Stomach (tissue), 8 donors: ENCODE measurements at regions not wholly inside any gene's neighbourhood (a gene's known extent, or its start where the extent isn't known, plus 50 kb on each side); places are given as distances from the start of the nearest gene placed in this dataset.
A peak's percentile ranks its signal among the peaks of the same experiment; 100 is the strongest.

Experiments used
- DNase-seq, 2 donors: peaks; one replicate each; pipeline versions ENCODE4 v3.0.0 to v3.0.0-alpha.2; 2013 to 2019
- H3K27ac ChIP-seq, 5 donors: fragments of 200-600 bp in 4 of 5; sonication (generic) in 4 of 5; one replicate each; pipeline ENCODE4 v1.5.1; 2013 to 2019; ENCODE audit warnings: mild to moderate bottlenecking in 1 of 5, moderate library complexity in 1 of 5
- H3K27me3 ChIP-seq, 3 donors: fragments of 200-600 bp; sonication (generic); one replicate each; pipeline ENCODE4 v1.5.1; 2017 to 2019; ENCODE audit warnings: mixed run types in 1 of 3
- H3K36me3 ChIP-seq, 4 donors: fragments of 200-600 bp; sonication (generic); 1 replicate in 3 of 4; 2 replicates in 1 of 4; pipeline ENCODE4 v1.5.1; 2016 to 2019
- H3K4me1 ChIP-seq, 4 donors: fragments of 200-600 bp; sonication (generic); one replicate each; pipeline ENCODE4 v1.5.1; 2016 to 2019
- H3K4me3 ChIP-seq, 4 donors: fragments of 200-600 bp; sonication (generic) in 3 of 4; one replicate each; pipeline ENCODE4 v1.5.1; 2016 to 2019; ENCODE audit warnings: mild to moderate bottlenecking in 1 of 4
- H3K9me3 ChIP-seq, 4 donors: fragments of 200-600 bp; sonication (generic); one replicate each; pipeline ENCODE4 v1.5.1; 2016 to 2019
- CTCF ChIP-seq, 7 experiments: fragments of 450-650 bp in 4 of 7; fragments of 200-600 bp in 3 of 7; sonication (generic) in 3 of 7; IDR thresholded peaks; one replicate each; pipeline ENCODE4 v1.5.1; 2016 to 2019; ENCODE audit warnings: antibody characterized with exemption in 7 of 7, control low read depth in 2 of 7, mild to moderate bottlenecking in 1 of 7
- EP300 ChIP-seq: sonication (generic); formaldehyde crosslinking; IDR thresholded peaks from one replicate; pipeline ENCODE4 v1.6.1; 2017; ENCODE audit warnings: antibody characterized with exemption
- POLR2A ChIP-seq, 4 donors: fragments of 450-650 bp; IDR thresholded peaks; one replicate each; pipeline ENCODE4 v1.6.1; 2016; ENCODE audit warnings: antibody characterized with exemption in 4 of 4, control low read depth in 2 of 4, mild to moderate bottlenecking in 1 of 4, moderate library complexity in 1 of 4
- POLR2AphosphoS5 ChIP-seq, 3 donors: sonication (generic); formaldehyde crosslinking; IDR thresholded peaks; one replicate each; pipeline ENCODE4 v1.6.1; 2016; ENCODE audit warnings: antibody characterized with exemption in 3 of 3
- WGBS, 5 donors: extraction: QIAGEN DNeasy Blood & Tissue Kit in 3 of 5; methylation state at CpG; one replicate each; pipeline versions ENCODE4 v1.1.5 to v1.1.7; 2013 to 2018; 5-methylcytosine and 5-hydroxymethylcytosine counted together
- intact Hi-C: fragments of 100-400 bp; cut with DNase I; formaldehyde crosslinking; loops from one replicate; pipeline ENCODE4 v1.15.1; 2023; ENCODE audit warnings: low total_unique reads
- donor health status: healthy with polysubstance abuse.
- donor health status: Bipolar disorder and iron deficiency.
- donor health status: healthy.

- no peaks in the 10 kb centered on the region for H3K36me3 ChIP-seq
- WGBS, 5 donors, result 28 to 58% (median 56%) methylated on average over 4 of the region's 4 CpGs
- H3K27me3 ChIP-seq, result no peaks in the 10 kb centered on the region
- H3K4me1 ChIP-seq, result no peaks in the 10 kb centered on the region
- TF ChIP-seq CTCF (IDR thresholded peaks at IDR 0.05), result no peak
- no peak for DNase-seq
- H3K9me3 ChIP-seq, result peaks cover 0 to 15% (median 4%) of the 10 kb centered on the region in 4 donors
- no peak overlapping the region for H3K4me3 ChIP-seq
- intact Hi-C loops, result no loop called here
- H3K27ac ChIP-seq, result no peak overlapping the region
Measured at GRCh38 chrX:8897259-8897658, 96.1 kb upstream of the FAM9A start.

- Histone ChIP-seq H3K4me3 (no peak overlapping the region), H3K4me1 (no peaks in the 10 kb centered on the region), H3K36me3 (no peaks in the 10 kb centered on the region), H3K27ac (no peak overlapping the region), H3K27me3 (no peaks in the 10 kb centered on the region), H3K9me3 (peaks cover 0 to 15% (median 7%) of the 10 kb centered on the region in 4 donors)
- 72 to 96% (median 92%) methylated on average over 1 of the region's 1 CpG; no CpG with 5 or more reads in 1 of the 5 donors for WGBS, 5 donors
- intact Hi-C loops, result no loop called here
- no peak for DNase-seq
- TF ChIP-seq EP300, result no peak
- no peak for TF ChIP-seq POLR2A (IDR thresholded peaks at IDR 0.05)
- TF ChIP-seq CTCF (IDR thresholded peaks at IDR 0.05), result no peak
- no peak for TF ChIP-seq POLR2AphosphoS5 (IDR thresholded peaks at IDR 0.05)
Measured at GRCh38 chrX:8890794-8891193, 89.6 kb upstream of the FAM9A start.

- intact Hi-C loops, result no loop called here
- H3K4me1 ChIP-seq, result no peaks in the 10 kb centered on the region
- DNase-seq, result no peak
- no peaks in the 10 kb centered on the region for H3K36me3 ChIP-seq
- no peak for TF ChIP-seq POLR2A (IDR thresholded peaks at IDR 0.05)
- no peak for TF ChIP-seq POLR2AphosphoS5 (IDR thresholded peaks at IDR 0.05)
- TF ChIP-seq CTCF (IDR thresholded peaks at IDR 0.05), result no peak
- no peak for TF ChIP-seq EP300
- no peak overlapping the region for H3K27ac ChIP-seq
- no peaks in the 10 kb centered on the region for H3K27me3 ChIP-seq
- WGBS, 5 donors, result 63 to 84% (median 73%) methylated on average over 3 of the region's 3 CpGs
- no peak overlapping the region for H3K4me3 ChIP-seq
- H3K9me3 ChIP-seq, result peaks cover 0 to 4% (median 0%) of the 10 kb centered on the region in 4 donors
Measured at GRCh38 chrX:8887004-8887403, 85.8 kb upstream of the FAM9A start.

- Histone ChIP-seq H3K4me1 (no peaks in the 10 kb centered on the region), H3K27me3 (no peaks in the 10 kb centered on the region), H3K27ac (no peak overlapping the region), H3K4me3 (no peak overlapping the region), H3K9me3 (no peaks in the 10 kb centered on the region), H3K36me3 (no peaks in the 10 kb centered on the region)
- intact Hi-C loops, result no loop called here
- peak; percentile 9 to 32 for DNase-seq
- 38 to 89% (median 59%) methylated on average over 4 of the region's 4 CpGs for WGBS, 5 donors
- TF ChIP-seq CTCF (IDR thresholded peaks at IDR 0.05) (peak in 4 of 7 experiments; percentile 27 to 57 (median 44)), POLR2A (IDR thresholded peaks at IDR 0.05) (no peak), POLR2AphosphoS5 (IDR thresholded peaks at IDR 0.05) (no peak), EP300 (no peak)
Measured at GRCh38 chrX:8879750-8880149, 78.6 kb upstream of the FAM9A start.
